BE2C (cell line): ENCODE measurements at regions not wholly inside any gene's neighbourhood (a gene's known extent, or its start where the extent isn't known, plus 50 kb on each side); places are given as distances from the start of the nearest gene placed in this dataset.

ENCODE experiments used
- DNase-seq: peaks from one replicate; pipeline ENCODE4 v3.0.0-alpha.2; 2020
- H3K27me3 ChIP-seq: fragments of 250-450 bp; sonication (Bioruptor Pico); 2 replicates; pipeline ENCODE4 v1.5.1; 2020; ENCODE audit warnings: mild to moderate bottlenecking
- H3K36me3 ChIP-seq: fragments of 250-450 bp; sonication (Bioruptor Pico); 2 replicates; pipeline ENCODE4 v1.5.1; 2020; ENCODE audit warnings: mild to moderate bottlenecking
- H3K4me1 ChIP-seq: fragments of 250-450 bp; sonication (Bioruptor Pico); 2 replicates; pipeline ENCODE4 v1.5.1; 2020
- H3K4me3 ChIP-seq: 2 replicates; pipeline ENCODE4 v1.5.1; 2011; ENCODE audit warnings: low read depth, low read length
- H3K9me3 ChIP-seq: fragments of 250-450 bp; sonication (Bioruptor Pico); 2 replicates; pipeline ENCODE4 v1.5.1; 2020
- CTCF ChIP-seq: IDR thresholded peaks from 2 replicates; pipeline ENCODE4 v1.5.1; 2012; ENCODE audit warnings: mild to moderate bottlenecking, low read depth, low read length

DNA sequence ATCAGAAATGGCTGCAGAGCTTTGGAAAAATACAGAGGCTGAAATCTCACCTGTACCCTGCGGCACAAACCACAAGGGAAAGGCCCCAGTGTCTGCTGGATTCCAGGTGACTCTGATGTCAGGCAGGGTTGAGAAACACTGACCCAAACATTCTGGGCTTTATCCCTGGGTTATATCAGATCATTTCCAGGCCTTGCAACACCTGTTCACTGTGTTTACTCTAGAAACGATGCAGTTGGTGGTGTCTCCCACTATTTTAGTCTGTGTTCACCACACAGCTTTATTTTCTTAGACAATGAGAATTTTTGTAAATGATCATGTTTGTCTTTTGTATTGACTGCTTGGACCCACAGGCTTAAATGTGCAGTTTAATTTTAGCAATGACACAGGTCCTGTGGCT is 151.5 kb upstream of the SDK2 start:
- no peak for TF ChIP-seq CTCF
- Histone ChIP-seq H3K27me3 (no peaks in the 10 kb centered on the region), H3K9me3 (no peaks in the 10 kb centered on the region), H3K4me3 (no peak overlapping the region), H3K36me3 (no peaks in the 10 kb centered on the region), H3K4me1 (no peaks in the 10 kb centered on the region)
- no peak for DNase-seq

DNA sequence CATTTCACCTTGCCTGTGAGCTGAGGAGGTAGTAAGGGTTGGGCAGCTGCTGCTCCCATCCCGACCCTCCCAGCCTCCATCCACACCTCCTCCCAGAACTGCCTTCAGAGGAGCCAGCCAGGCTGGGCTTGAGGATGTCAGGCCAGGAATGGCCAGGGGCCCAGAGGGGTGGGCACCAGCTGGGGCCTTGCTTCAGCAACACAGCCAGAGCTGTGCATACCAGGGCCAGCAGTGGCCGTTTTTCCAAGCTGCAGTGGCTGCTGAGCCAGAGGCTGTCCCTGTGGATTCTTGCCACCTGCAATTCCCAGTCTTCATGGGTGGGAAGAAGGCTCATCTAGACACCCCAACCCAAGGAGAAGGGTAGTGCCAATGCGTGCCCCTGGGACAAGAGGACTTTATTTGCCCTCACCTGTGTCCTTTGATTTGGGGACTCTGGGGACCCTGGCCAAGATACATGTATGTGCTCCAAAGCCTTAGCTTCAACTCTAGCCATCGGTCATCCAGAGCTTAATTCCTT is 153.4 kb upstream of the SDK2 start:
- no peak for DNase-seq
- Histone ChIP-seq H3K36me3 (no peaks in the 10 kb centered on the region), H3K9me3 (no peaks in the 10 kb centered on the region), H3K4me1 (no peaks in the 10 kb centered on the region), H3K4me3 (no peak overlapping the region), H3K27me3 (no peaks in the 10 kb centered on the region)
- no peak for TF ChIP-seq CTCF

GRCh38 chr17:73798111-73798748 is 154.0 kb upstream of the SDK2 start:
- Histone ChIP-seq H3K4me3 (no peak overlapping the region), H3K36me3 (no peaks in the 10 kb centered on the region), H3K9me3 (no peaks in the 10 kb centered on the region), H3K4me1 (no peaks in the 10 kb centered on the region), H3K27me3 (no peaks in the 10 kb centered on the region)
- no peak for TF ChIP-seq CTCF
- no peak for DNase-seq

DNA sequence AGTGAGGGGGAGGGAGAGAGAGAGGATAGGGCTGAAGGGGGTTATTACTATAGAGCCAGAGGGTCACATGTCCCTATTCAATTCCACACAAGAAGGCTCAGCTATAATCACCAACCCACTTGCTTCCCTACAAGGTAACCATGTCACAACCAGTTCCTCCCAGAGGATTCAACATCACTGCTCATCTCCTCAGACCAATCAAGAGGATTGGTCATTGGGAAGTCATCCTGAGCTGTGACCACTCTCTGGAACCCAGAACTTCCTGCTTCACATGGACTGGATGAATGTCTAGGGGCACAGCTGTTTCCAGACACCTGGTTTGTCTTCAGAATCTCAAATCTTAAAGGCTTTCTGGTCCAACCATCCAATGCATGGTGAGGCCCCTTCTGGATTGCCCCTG is 154.9 kb upstream of the SDK2 start:
- no peak for DNase-seq
- no peak for TF ChIP-seq CTCF
- Histone ChIP-seq H3K4me1 (no peaks in the 10 kb centered on the region), H3K9me3 (no peaks in the 10 kb centered on the region), H3K27me3 (no peaks in the 10 kb centered on the region), H3K4me3 (no peak overlapping the region), H3K36me3 (no peaks in the 10 kb centered on the region)

- no peaks in the 10 kb centered on the region for H3K36me3 ChIP-seq
- DNase-seq: no peak
- no peaks in the 10 kb centered on the region for H3K27me3 ChIP-seq
- no peak for TF ChIP-seq CTCF
- H3K4me1 ChIP-seq: no peaks in the 10 kb centered on the region
- H3K4me3 ChIP-seq: no peak overlapping the region
- no peaks in the 10 kb centered on the region for H3K9me3 ChIP-seq
Observed at GRCh38 chr17:73799781-73800627, 155.8 kb upstream of the SDK2 start.

DNA sequence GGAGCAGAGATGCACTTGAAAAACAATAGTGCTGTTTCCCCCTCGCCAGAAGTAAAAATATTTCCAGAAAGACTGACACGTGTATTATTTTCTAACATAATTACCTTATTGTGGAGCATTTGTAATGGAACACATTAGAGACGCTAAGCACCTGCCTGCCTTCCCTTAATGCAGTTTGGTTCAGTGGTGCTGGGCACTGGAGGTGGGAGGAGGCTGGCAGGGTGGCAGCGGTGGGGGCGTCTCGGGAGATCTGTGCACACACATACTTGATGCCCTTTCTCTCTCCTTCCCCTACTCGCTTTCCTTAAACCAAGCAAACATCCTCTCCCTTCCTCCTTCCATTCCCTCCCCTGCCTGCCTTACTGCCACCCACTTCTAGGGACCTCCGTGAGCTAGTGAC is 156.6 kb upstream of the SDK2 start:
- no peak overlapping the region for H3K4me3 ChIP-seq
- no peak for TF ChIP-seq CTCF
- H3K27me3 ChIP-seq: no peaks in the 10 kb centered on the region
- H3K36me3 ChIP-seq: no peaks in the 10 kb centered on the region
- DNase-seq: no peak
- no peaks in the 10 kb centered on the region for H3K4me1 ChIP-seq
- no peaks in the 10 kb centered on the region for H3K9me3 ChIP-seq
